ENCODE measurements at regions not wholly inside any gene's neighbourhood (a gene's known extent, or its start where the extent isn't known, plus 50 kb on each side); places are given as distances from the start of the nearest gene placed in this dataset.

DNA sequence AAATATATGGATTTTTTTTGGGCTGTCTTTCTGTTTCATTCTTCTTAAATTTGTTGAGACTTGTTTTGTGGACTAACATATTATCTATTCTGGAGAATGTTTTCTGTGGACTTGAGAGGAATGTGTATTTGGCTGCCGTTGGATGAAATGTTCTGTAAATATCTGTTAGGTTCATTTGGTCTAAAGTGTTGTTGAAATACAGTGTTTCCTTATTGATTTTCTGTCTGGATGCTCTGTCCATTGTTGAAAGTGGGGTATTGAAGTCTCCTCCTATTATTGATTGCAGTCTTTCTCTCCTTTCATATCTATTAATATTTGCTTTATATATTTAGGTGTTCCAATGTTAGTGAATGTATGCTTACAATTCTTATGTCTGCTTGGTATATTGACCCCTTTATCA, 431.8 kb downstream of the RAPGEF2 start:
- TF ChIP-seq, protein P1, sequence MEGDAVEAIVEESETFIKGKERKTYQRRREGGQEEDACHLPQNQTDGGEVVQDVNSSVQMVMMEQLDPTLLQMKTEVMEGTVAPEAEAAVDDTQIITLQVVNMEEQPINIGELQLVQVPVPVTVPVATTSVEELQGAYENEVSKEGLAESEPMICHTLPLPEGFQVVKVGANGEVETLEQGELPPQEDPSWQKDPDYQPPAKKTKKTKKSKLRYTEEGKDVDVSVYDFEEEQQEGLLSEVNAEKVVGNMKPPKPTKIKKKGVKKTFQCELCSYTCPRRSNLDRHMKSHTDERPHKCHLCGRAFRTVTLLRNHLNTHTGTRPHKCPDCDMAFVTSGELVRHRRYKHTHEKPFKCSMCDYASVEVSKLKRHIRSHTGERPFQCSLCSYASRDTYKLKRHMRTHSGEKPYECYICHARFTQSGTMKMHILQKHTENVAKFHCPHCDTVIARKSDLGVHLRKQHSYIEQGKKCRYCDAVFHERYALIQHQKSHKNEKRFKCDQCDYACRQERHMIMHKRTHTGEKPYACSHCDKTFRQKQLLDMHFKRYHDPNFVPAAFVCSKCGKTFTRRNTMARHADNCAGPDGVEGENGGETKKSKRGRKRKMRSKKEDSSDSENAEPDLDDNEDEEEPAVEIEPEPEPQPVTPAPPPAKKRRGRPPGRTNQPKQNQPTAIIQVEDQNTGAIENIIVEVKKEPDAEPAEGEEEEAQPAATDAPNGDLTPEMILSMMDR (IDR thresholded peaks at IDR 0.05): no peak
- TF ChIP-seq ZFX (IDR thresholded peaks at IDR 0.05; ENCODE audit: borderline replicate concordance): no peak

Measured in 22Rv1 (cell line).